Astrocyte of the hippocampus (primary cell): ENCODE measurements at regions not wholly inside any gene's neighbourhood (a gene's known extent, or its start where the extent isn't known, plus 50 kb on each side); places are given as distances from the start of the nearest gene placed in this dataset.
"Not testable (repeated sequence)": the region's sequence is repeated elsewhere in the genome, so short reads cannot be mapped to it uniquely, and the experiment has no call there.

Experiments used
- DNase-seq: peaks from one replicate; pipeline ENCODE4 v3.0.0; 2011; ENCODE audit warnings: low read depth, low spot score

GRCh38 chr6:105537981-105538578 is 135.2 kb upstream of the PREP start:
- no peak for DNase-seq

- DNase-seq, result no peak
Observed at GRCh38 chr6:105536961-105537360, 134.1 kb upstream of the PREP start.

DNA sequence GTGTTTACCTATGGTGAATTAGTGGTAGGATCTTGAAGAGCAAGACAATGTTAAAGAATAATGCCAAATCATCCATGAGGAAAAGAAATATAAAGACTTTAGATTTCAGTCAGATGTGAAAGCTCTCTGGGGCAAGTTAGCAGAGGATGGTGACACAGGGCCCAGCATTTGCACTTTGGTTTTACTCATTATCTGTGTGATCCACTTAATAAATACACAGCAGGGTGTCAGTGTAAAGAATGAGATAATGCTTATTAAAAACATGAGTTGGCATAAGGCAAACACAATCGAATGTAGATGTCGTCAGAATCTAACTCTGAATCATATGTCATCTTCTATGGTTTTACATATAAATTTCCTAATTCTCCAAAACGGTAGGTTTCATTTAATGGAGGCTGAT is 130.4 kb upstream of the PREP start:
- DNase-seq, result no peak

DNA sequence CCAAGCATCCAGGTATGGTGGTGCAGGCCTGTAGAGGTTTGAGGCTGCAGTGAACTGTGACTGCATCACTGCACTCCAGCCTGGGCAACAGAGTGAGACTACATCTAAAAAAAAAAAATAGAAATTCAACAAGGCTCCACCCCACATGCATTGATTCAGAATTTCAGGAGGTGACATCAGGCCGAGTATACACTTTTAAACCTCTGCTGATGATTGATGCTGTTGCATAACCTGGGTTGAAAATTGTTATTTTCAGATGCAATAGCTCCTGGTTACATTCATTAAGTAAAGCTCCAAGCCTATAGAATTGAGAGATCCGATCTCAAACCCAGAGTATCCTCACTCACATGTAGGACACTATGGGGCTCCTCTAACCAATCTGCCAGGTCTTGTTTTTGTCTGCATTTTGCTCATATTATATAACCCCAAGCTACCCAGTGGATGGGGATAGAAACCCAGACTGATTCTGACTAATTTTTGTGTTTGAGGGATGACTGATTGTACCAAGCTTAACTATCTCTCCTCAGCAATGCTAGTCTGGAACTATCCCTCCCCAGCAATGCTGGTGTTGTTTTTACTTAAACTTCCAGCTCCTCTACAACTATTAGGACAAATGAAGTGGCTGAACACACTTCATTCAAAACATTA is 123.5 kb upstream of the PREP start:
- no peak for DNase-seq

DNA sequence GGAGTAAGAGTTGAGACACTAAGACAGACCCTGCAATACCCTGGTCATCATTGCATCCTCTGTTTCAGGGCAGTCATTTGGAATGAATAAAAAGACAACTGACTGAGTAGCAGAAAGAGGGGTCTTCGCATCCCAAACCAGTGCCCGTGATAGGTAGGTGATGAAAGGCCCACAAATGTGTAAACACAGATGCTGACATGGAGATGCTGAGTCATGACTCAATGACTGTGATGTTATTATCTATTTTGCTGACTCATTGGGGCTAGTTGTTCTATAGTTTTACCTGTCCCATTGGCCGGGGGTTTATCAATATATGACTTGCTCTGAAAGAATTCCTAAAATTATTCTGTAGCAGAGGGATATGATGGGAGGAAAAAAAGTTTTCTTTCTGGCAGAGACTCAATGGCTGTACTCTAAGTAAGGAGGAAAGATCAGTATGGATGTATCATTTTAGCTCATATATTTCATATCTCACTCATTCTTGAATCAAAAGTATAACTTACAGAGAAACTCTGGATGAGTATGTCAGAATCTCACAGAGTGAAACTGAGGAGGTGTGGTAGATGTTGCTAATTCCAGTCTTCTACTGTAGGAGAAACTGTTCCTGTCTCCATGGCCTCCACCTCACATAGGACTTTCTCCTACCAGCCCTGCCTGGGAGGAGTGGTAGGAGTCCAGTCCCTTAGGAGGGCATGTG is 119.9 kb upstream of the PREP start:
- DNase-seq, result no peak

GRCh38 chr6:105519954-105520353 is 117.1 kb upstream of the PREP start:
- peak; percentile 60 for DNase-seq

DNA sequence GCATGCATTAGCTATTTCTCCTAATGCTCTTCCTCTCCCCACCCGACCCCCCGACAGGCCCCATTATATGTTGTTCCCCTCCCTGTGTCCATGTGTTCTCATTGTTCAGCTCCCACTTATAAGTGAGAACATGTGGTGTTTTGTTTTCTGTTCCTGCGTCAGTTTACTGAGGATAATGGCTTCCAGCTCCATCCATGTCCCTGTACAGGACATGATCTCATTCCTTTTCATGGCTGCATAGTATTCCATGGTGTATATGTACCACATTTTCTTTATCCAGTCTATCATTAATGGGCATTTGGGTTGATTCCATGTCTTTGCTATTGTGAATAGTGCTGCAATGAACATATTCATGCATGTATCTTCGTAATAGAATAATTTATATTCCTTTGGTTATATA is 116.1 kb upstream of the PREP start:
- not testable (repeated sequence) for DNase-seq

DNA sequence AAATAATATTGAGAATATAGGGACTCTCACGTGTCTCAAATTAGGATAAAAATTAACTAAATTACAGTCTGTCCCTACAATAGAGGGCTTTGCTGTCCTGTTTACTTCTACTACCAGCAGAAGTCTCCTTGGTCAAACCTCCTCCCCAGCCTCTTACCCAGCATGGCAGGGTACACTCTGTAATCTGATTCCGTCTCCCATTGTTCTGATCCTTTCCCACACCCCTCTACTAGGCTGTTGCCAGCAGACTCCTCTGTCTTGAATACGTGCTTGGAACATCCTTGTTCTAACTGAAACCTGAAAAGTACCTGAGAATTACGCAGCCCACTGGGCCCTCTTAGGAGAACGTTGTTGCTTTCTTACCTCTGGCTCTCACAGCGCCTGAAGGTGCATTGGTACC is 112.2 kb upstream of the PREP start:
- no peak for DNase-seq

GRCh38 chr6:105514306-105514705 is 111.4 kb upstream of the PREP start:
- no peak for DNase-seq

GRCh38 chr6:105511639-105512038 is 108.8 kb upstream of the PREP start:
- DNase-seq, result no peak

GRCh38 chr6:105510746-105511145 is 107.9 kb upstream of the PREP start:
- DNase-seq, result peak; percentile 62

DNA sequence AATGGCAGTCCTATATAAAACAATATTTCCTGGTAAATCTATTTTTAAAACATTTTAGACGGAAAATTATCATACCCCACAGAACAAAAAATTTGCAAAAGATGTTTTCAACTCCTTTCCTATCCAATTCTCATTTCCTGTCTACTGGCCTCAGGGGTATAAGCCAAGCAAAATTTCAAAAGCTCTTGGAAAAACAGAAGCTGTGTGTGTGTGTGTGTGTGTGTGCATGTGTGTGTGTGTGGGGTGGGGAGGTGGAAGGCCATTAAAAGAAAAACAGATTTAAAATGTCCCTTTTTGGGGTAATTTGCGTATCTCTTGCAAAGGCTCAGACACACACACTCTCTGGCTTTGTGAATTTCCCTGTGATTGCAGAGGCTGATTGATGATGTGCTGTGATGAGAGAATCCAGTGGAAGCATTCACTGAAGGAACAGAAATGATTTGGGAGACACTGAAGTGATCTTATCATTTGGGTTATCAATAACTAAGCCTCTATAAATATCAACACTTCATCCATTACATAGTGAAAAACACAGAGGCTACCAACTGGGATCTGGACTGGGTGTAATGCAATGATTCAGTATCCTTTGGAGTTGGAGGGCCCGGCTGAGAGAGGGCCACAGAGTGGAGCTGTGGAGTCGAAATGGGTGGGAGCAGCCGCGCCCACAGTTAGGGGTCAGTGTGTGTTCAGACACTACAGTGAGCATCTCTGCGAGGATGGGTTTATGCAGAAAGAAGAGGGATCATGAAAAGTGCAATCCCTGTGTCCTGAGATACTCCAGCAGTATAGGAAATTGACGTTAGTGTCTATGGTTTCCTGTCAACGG is 106.8 kb upstream of the PREP start:
- peak; percentile 31 for DNase-seq

DNA sequence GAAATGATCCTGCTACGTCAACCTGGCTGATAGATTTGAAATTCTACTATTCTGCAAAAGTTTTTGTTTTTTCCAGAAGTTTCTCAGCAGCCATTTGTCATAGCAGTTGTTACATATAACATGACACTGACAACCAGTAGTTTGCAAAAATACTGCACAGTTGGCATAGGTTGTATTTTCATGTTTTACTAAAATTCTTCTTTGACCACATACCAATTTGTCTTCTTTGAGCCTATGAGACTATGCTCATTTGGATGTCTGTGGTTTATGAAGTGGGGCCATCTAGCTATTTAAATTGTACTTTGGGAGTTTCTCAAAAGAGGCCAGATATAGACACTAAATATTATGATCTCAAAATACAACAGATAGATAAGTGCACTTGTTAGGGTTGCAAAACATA is 104.9 kb upstream of the PREP start:
- DNase-seq, result peak; percentile 62

DNA sequence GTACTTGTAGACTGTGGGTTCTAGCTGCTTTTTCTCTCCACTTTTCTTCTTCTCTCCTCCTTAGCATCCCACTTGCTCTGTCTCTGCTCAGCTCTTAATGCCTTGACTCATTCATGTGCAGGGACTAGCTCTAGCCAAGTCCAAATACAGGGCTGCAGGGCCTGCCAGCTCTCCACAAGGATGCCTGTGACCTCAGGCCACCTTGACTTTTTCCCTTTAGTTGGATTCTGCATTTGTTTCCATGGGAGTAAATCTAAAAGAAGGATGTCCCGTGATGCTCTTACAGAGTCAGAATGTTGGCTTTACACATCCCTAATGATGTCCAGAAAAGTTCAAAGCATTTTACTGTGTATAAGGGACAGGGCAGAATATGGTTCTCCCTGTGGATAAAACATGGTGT is 101.8 kb upstream of the PREP start:
- no peak for DNase-seq

- no peak for DNase-seq
Observed at GRCh38 chr6:105503641-105504040, 100.8 kb upstream of the PREP start.

GRCh38 chr6:105501826-105502344 is 99.0 kb upstream of the PREP start:
- DNase-seq, result no peak

GRCh38 chr6:105501246-105501645 is 98.4 kb upstream of the PREP start:
- no peak for DNase-seq

DNA sequence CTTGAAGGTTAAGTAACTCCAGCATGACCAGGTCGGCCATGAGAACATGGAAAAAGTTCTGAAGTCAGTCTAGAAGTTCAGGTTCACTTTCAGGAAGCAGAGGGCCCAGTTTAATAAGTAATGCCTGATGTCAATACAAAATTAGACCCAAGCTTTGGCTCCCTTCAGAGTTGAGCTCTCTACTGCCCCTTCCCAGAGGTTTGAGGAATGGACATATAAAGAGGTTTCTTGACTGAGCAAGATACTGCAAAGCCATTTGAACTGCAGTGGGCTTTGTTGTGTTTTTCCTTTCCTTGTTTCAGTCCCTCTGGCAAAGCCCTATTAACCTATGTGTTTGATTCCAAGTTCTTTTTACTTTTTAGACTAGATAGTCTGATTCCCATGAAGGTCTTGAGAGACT is 97.8 kb upstream of the PREP start:
- DNase-seq, result no peak

DNA sequence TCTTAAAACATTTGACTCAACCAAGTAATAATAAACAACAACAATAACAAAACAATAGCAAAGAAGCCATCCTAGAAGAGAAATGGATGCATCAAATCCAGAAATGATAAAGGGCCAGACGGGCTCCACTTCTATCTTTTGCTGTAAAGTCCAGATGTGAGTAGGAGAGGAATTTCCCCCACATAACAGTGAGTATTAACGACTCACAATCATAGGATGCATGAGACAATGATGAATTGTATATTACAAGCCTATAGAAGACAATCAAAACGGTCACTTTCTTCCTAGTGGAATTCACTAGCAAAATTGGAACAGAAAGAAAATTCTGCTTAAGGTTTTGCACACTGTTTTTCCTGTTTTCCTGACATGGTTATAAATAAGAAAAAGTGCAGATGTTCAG is 97.0 kb upstream of the PREP start:
- no peak for DNase-seq

GRCh38 chr6:105499136-105499870 is 96.4 kb upstream of the PREP start:
- DNase-seq, result no peak

DNA sequence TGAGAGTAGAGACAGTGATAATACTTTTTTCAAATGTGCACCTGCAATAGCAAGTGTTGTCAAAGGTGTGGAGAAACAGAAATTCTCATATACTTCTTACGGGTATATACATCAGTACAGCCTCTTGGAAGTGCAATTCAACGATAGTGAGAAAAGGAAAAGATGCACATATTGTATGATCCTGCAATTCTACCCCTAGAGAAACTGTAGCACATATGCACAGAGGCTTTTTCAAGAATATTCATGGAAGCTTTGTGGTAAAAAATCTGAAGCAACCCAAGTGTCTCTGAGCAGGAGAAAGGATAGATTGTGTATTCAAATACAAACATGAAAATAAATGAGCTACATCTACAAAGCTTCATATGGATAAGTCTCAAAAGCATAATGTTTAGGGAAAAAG is 94.7 kb upstream of the PREP start:
- no peak for DNase-seq
